IMR-90 (cell line): ENCODE measurements at regions not wholly inside any gene's neighbourhood (a gene's known extent, or its start where the extent isn't known, plus 50 kb on each side); places are given as distances from the start of the nearest gene placed in this dataset.

ENCODE experiments used
- CHD1 ChIP-seq: IDR thresholded peaks from 2 replicates; pipeline ENCODE4 v1.6.1; 2012; ENCODE audit warnings: low read depth, low read length, improper control_type of control experiment
- CTCF ChIP-seq: conservative IDR thresholded peaks from 2 replicates; pipeline ENCODE4 v1.5.1; 2012; ENCODE audit warnings: mild to moderate bottlenecking, low read depth, low read length, improper control_type of control experiment
- ELK1 ChIP-seq: fragments of 150-350 bp; IDR thresholded peaks from 2 replicates; pipeline ENCODE4 v1.6.1; 2016; ENCODE audit warnings: low read depth, mild to moderate bottlenecking, low read length, moderate library complexity, borderline replicate concordance
- MAFK ChIP-seq: IDR thresholded peaks from 2 replicates; pipeline ENCODE4 v1.6.1; 2012; ENCODE audit warnings: low read depth, low read length, improper control_type of control experiment
- POLR2A ChIP-seq: IDR thresholded peaks from 2 replicates; pipeline ENCODE4 v1.6.1; 2012; ENCODE audit warnings: mild to moderate bottlenecking, low read depth, low read length
- RAD21 ChIP-seq: IDR thresholded peaks from 2 replicates; pipeline ENCODE4 v1.6.1; 2012; ENCODE audit warnings: low read length, improper control_type of control experiment

GRCh38 chrX:110427076-110427475 is 68.4 kb downstream of the RTL9 start:
- TF ChIP-seq CTCF (no peak), MAFK (no peak), ELK1 (no peak), CHD1 (no peak), POLR2A (no peak), RAD21 (no peak)
